H1 (cell line): ENCODE measurements at regions not wholly inside any gene's neighbourhood (a gene's known extent, or its start where the extent isn't known, plus 50 kb on each side); places are given as distances from the start of the nearest gene placed in this dataset.

ENCODE experiments used
- CTCF ChIA-PET: fragments of 300-600 bp; sonication (Branson Sonifier 250); formaldehyde crosslinking; loops from one replicate; lab custom pipeline; 2021; ENCODE audit not compliant: partially characterized antibody; lab: Charles Lee
- POLR2A ChIA-PET: fragments of 300-600 bp; sonication (Branson Sonifier 250); formaldehyde crosslinking; loops from one replicate; lab custom pipeline; 2021; ENCODE audit warnings: inconsistent platforms; ENCODE audit not compliant: partially characterized antibody; lab: Charles Lee
- DNase-seq, 2 experiments: peaks; one replicate each; pipeline versions ENCODE4 v3.0.0 to v3.0.0-alpha.2; 2010 to 2022; ENCODE audit warnings: low spot score in 2 of 2, low read depth in 1 of 2, mixed read lengths in 1 of 2
- FAIRE-seq: peaks from 2 replicates; lab custom pipeline; 2011; peaks lifted over from hg19 to GRCh38; lab: Jason Lieb, UNC
- H2AFZ ChIP-seq: 2 replicates; pipeline ENCODE4 v1.8.1; 2012; ENCODE audit warnings: low read length, inconsistent platforms
- H2AK5ac ChIP-seq: 2 replicates; pipeline ENCODE4 v1.6.1; 2013; ENCODE audit warnings: low read depth, low read length
- H2BK120ac ChIP-seq: replicated peaks from 2 replicates; pipeline ENCODE3; 2013; ENCODE audit warnings: low read depth, low read length, inconsistent platforms
- H2BK12ac ChIP-seq: 2 replicates; pipeline ENCODE4 v1.6.1; 2013; ENCODE audit warnings: low read depth, low read length
- H2BK15ac ChIP-seq: 2 replicates; pipeline ENCODE4 v1.6.1; 2013; ENCODE audit warnings: low read length
- H2BK20ac ChIP-seq: 2 replicates; pipeline ENCODE4 v1.6.1; 2013; ENCODE audit warnings: low read length
- H2BK5ac ChIP-seq: 2 replicates; pipeline ENCODE4 v1.6.1; 2013; ENCODE audit warnings: low read depth, low read length
- H3K14ac ChIP-seq: 2 replicates; pipeline ENCODE4 v1.6.1; 2013; ENCODE audit warnings: inconsistent platforms; ENCODE audit not compliant: insufficient read length
- H3K18ac ChIP-seq: 2 replicates; pipeline ENCODE4 v1.6.1; 2013; ENCODE audit warnings: low read length; ENCODE audit errors: extremely low read depth
- H3K23ac ChIP-seq: 2 replicates; pipeline ENCODE4 v1.6.1; 2013; ENCODE audit warnings: inconsistent platforms; ENCODE audit not compliant: insufficient read length
- H3K23me2 ChIP-seq: 2 replicates; pipeline ENCODE4 v1.6.1; 2013; ENCODE audit warnings: low read depth, low read length
- H3K27ac ChIP-seq: 2 replicates; pipeline ENCODE4 v1.6.1; 2011; ENCODE audit warnings: low read depth, low read length, inconsistent platforms
- H3K27me3 ChIP-seq, 4 experiments: replicated peaks in 1 of 4; 1 replicate in 1 of 4; 2 replicates in 3 of 4; pipeline versions ENCODE4 v1.6.1 to v1.8.1; 2011 to 2013; ENCODE audit warnings: low read length in 3 of 4, mild to moderate bottlenecking in 3 of 4, inconsistent platforms in 2 of 4, mixed read lengths in 2 of 4, moderate library complexity in 1 of 4; ENCODE audit not compliant: control insufficient read depth in 3 of 4, insufficient read depth in 3 of 4; ENCODE audit errors: extremely low read depth in 1 of 4
- H3K36me3 ChIP-seq, 4 experiments: 2 replicates each; pipeline versions ENCODE4 v1.6.1 to v1.8.1; 2011 to 2013; ENCODE audit warnings: mild to moderate bottlenecking in 4 of 4, low read length in 3 of 4, moderate library complexity in 2 of 4, control low read depth in 1 of 4, inconsistent platforms in 1 of 4; ENCODE audit not compliant: insufficient read depth in 4 of 4, control insufficient read depth in 2 of 4
- H3K4ac ChIP-seq: replicated peaks from 2 replicates; pipeline ENCODE3; 2013; ENCODE audit warnings: low read length, low read depth, mixed read lengths, inconsistent platforms; ENCODE audit not compliant: insufficient read length
- H3K4me1 ChIP-seq, 4 experiments: replicated peaks in 1 of 4; 1 replicate in 1 of 4; 2 replicates in 3 of 4; pipeline versions ENCODE4 v1.6.1 to v1.8.1; 2011 to 2013; ENCODE audit warnings: low read length in 3 of 4, inconsistent platforms in 2 of 4, mixed read lengths in 1 of 4; ENCODE audit not compliant: insufficient read depth in 4 of 4, control insufficient read depth in 3 of 4
- H3K4me2 ChIP-seq, 2 experiments: 2 replicates each; pipeline versions ENCODE4 v1.6.1 to v1.8.1; 2011 to 2013; ENCODE audit warnings: low read depth in 2 of 2, low read length in 2 of 2, control low read depth in 1 of 2, inconsistent platforms in 1 of 2, mild to moderate bottlenecking in 1 of 2; ENCODE audit not compliant: insufficient read depth in 1 of 2
- H3K4me3 ChIP-seq, 4 experiments: fragments of 200-600, 300-600 bp in 1 of 4; sonication (generic), shearing (Covaris generic), sonication (Bioruptor Twin) in 1 of 4; 2 replicates each; pipeline versions ENCODE4 v1.5.1 to v1.8.1; 2011 to 2016; ENCODE audit warnings: low read length in 4 of 4, low read depth in 3 of 4, control low read depth in 2 of 4, inconsistent platforms in 2 of 4, mild to moderate bottlenecking in 2 of 4, mixed read lengths in 1 of 4, moderate library complexity in 1 of 4; ENCODE audit not compliant: insufficient read depth in 2 of 4; ENCODE audit errors: extremely low read depth in 1 of 4
- H3K56ac ChIP-seq: replicated peaks from 2 replicates; pipeline ENCODE3; 2013; ENCODE audit warnings: low read depth, mild to moderate bottlenecking, mixed read lengths, low read length, inconsistent platforms; ENCODE audit not compliant: insufficient read length
- H3K79me1 ChIP-seq: 2 replicates; pipeline ENCODE4 v1.6.1; 2013; ENCODE audit warnings: low read depth, low read length, control low read depth
- H3K79me2 ChIP-seq, 2 experiments: 2 replicates each; pipeline versions ENCODE4 v1.6.1 to v1.8.1; 2012 to 2013; ENCODE audit warnings: low read length in 2 of 2, mild to moderate bottlenecking in 2 of 2, inconsistent platforms in 1 of 2; ENCODE audit not compliant: insufficient read depth in 2 of 2, control insufficient read depth in 1 of 2
- H3K9ac ChIP-seq, 4 experiments: replicated peaks in 1 of 4; 1 replicate in 1 of 4; 2 replicates in 3 of 4; pipeline versions ENCODE4 v1.6.1 to v1.8.1; 2011 to 2013; ENCODE audit warnings: low read depth in 3 of 4, low read length in 3 of 4, control low read depth in 2 of 4, mild to moderate bottlenecking in 2 of 4, moderate library complexity in 2 of 4, inconsistent platforms in 1 of 4; ENCODE audit errors: extremely low read depth in 1 of 4
- H3K9me3 ChIP-seq, 2 experiments: 2 replicates each; pipeline versions ENCODE4 v1.6.1 to v1.8.1; 2012 to 2013; ENCODE audit warnings: mild to moderate bottlenecking in 2 of 2, moderate library complexity in 2 of 2, control low read depth in 1 of 2, inconsistent platforms in 1 of 2, low read depth in 1 of 2, low read length in 1 of 2, mixed read lengths in 1 of 2; ENCODE audit not compliant: insufficient read depth in 2 of 2
- H4K20me1 ChIP-seq, 2 experiments: replicated peaks in 1 of 2; 2 replicates each; pipeline versions ENCODE3 to v1.8.1; 2011 to 2013; ENCODE audit warnings: inconsistent platforms in 2 of 2, low read length in 2 of 2, mild to moderate bottlenecking in 1 of 2; ENCODE audit not compliant: insufficient read depth in 2 of 2, control insufficient read depth in 1 of 2
- H4K5ac ChIP-seq: 2 replicates; pipeline ENCODE4 v1.6.1; 2013; ENCODE audit warnings: low read length, low read depth, mixed read lengths, inconsistent platforms; ENCODE audit not compliant: insufficient read length
- H4K8ac ChIP-seq: 2 replicates; pipeline ENCODE4 v1.8.0; 2013; ENCODE audit warnings: mild to moderate bottlenecking, moderate library complexity, low read length, inconsistent platforms; ENCODE audit not compliant: insufficient read depth; ENCODE audit errors: extremely low read depth
- H4K91ac ChIP-seq: replicated peaks from 2 replicates; pipeline ENCODE3; 2013; ENCODE audit warnings: low read length, mixed read lengths, inconsistent platforms; ENCODE audit not compliant: insufficient read length
- E2F6 ChIP-seq: IDR thresholded peaks from 2 replicates; pipeline ENCODE4 v1.6.1; 2012; ENCODE audit warnings: inconsistent platforms
- SIRT6 ChIP-seq: IDR thresholded peaks from one replicate; pipeline ENCODE4 v1.7.1; 2012; ENCODE audit warnings: low read length, inconsistent platforms
- SUZ12 ChIP-seq: fragments of 200-600 bp; sonication (generic); IDR thresholded peaks from 2 replicates; pipeline ENCODE4 v1.6.1; 2012; ENCODE audit warnings: mild to moderate bottlenecking, inconsistent platforms, low read length, moderate library complexity, mixed read lengths
- WGBS, 2 experiments: shearing (Covaris generic) in 1 of 2; methylation state at CpG; one replicate each; pipeline versions ENCODE4 v1.1.6 to v1.1.7; 2013 to 2015; ENCODE audit warnings: low lambda C conversion rate in 2 of 2, mixed read lengths in 2 of 2, inconsistent platforms in 1 of 2, low coverage in 1 of 2, missing lambda C conversion rate in 1 of 2; ENCODE audit not compliant: insufficient replicate concordance in 2 of 2, insufficient coverage in 1 of 2, insufficient read length in 1 of 2; ENCODE audit errors: extremely low coverage in 1 of 2, missing lambda C conversion rate in 1 of 2; 5-methylcytosine and 5-hydroxymethylcytosine counted together

GRCh38 chr16:87146676-87147075 lies 170.5 kb downstream of the C16orf95 start:
- ChIA-PET CTCF (interaction anchor here (0.5 kb wide), 1 partner anchor 22 kb away, joined by 3 read pairs; no protein-coding TSS in a partner anchor), POLR2A (no interaction called here)
- no peak overlapping the region for H4K91ac ChIP-seq
- H3K4me3 ChIP-seq, result no peak overlapping the region
- no peak overlapping the region for H2BK120ac ChIP-seq
- H3K23me2 ChIP-seq, result no peaks in the 10 kb centered on the region
- no peak for FAIRE-seq
- no peaks in the 10 kb centered on the region for H3K79me2 ChIP-seq
- no peak overlapping the region for H3K14ac ChIP-seq
- 85% methylated on average over 5 of the region's 5 CpGs; no CpG with 5 or more reads in 1 of the 2 experiments for WGBS, 2 experiments
- H3K18ac ChIP-seq, result no peak overlapping the region
- no peak overlapping the region for H2BK5ac ChIP-seq
- no peak overlapping the region for H2AFZ ChIP-seq
- peaks cover 5 to 6% of the 10 kb centered on the region in 2 experiments; a peak in 3 of 4 replicates for H3K9me3 ChIP-seq
- no peak overlapping the region for H3K23ac ChIP-seq
- no peak overlapping the region for H3K4me2 ChIP-seq
- no peaks in the 10 kb centered on the region for H3K36me3 ChIP-seq
- no peaks in the 10 kb centered on the region for H3K79me1 ChIP-seq
- H2BK15ac ChIP-seq, result no peak overlapping the region
- H3K9ac ChIP-seq, result no peak overlapping the region
- H2AK5ac ChIP-seq, result no peak overlapping the region
- H3K56ac ChIP-seq, result no peak overlapping the region
- H3K4ac ChIP-seq, result no peak overlapping the region
- DNase-seq, result no peak
- H2BK20ac ChIP-seq, result no peak overlapping the region
- no peaks in the 10 kb centered on the region for H3K27me3 ChIP-seq
- peaks cover 0 to 9% (median under 1%) of the 10 kb centered on the region in 4 experiments; a peak in 3 of 7 replicates for H3K4me1 ChIP-seq
- H2BK12ac ChIP-seq, result no peak overlapping the region
- no peak overlapping the region for H4K5ac ChIP-seq
- no peaks in the 10 kb centered on the region for H4K20me1 ChIP-seq
- no peak overlapping the region for H3K27ac ChIP-seq
- no peak overlapping the region for H4K8ac ChIP-seq
- no peak for TF ChIP-seq SUZ12
- TF ChIP-seq SIRT6, result no peak
- TF ChIP-seq E2F6, result no peak
